ENCODE measurements at regions not wholly inside any gene's neighbourhood (a gene's known extent, or its start where the extent isn't known, plus 50 kb on each side); places are given as distances from the start of the nearest gene placed in this dataset.

- H3K4me1 ChIP-seq (ENCODE audit: control insufficient read depth, insufficient read depth, low read length), result no peaks in the 10 kb centered on the region
- no peaks in the 10 kb centered on the region for H3K36me3 ChIP-seq (ENCODE audit: control insufficient read depth, insufficient read depth, low read length)
- H3K27me3 ChIP-seq (ENCODE audit: control insufficient read depth, insufficient read depth, low read length), result no peaks in the 10 kb centered on the region
- H3K9me3 ChIP-seq (ENCODE audit: control insufficient read depth, insufficient read depth, low read length), result no peaks in the 10 kb centered on the region
- DNase-seq (ENCODE audit: low read depth in 4 of 6, low spot score in 6 of 6), result no peak
- no peak overlapping the region for H3K4me3 ChIP-seq (ENCODE audit: low read depth, low read length)
- 100% methylated on average over 1 of the region's 2 CpGs for WGBS (ENCODE audit: insufficient coverage)
- no peak overlapping the region for H3K27ac ChIP-seq (ENCODE audit: low read depth, low read length)
These were observed 602.7 kb upstream of the NOX3 start for GRCh38 chr6:156058356-156058755.

GRCh38 chr6:156057869-156058268, 602.2 kb upstream of the NOX3 start:
- Histone ChIP-seq H3K27ac (ENCODE audit: low read depth, low read length) (no peak overlapping the region), H3K9me3 (ENCODE audit: control insufficient read depth, insufficient read depth, low read length) (no peaks in the 10 kb centered on the region), H3K36me3 (ENCODE audit: control insufficient read depth, insufficient read depth, low read length) (no peaks in the 10 kb centered on the region), H3K4me1 (ENCODE audit: control insufficient read depth, insufficient read depth, low read length) (no peaks in the 10 kb centered on the region), H3K4me3 (ENCODE audit: low read depth, low read length) (no peak overlapping the region), H3K27me3 (ENCODE audit: control insufficient read depth, insufficient read depth, low read length) (no peaks in the 10 kb centered on the region)
- DNase-seq (ENCODE audit: low read depth in 4 of 6, low spot score in 6 of 6), result no peak
- 82% methylated on average over 4 of the region's 5 CpGs for WGBS (ENCODE audit: insufficient coverage)

DNA sequence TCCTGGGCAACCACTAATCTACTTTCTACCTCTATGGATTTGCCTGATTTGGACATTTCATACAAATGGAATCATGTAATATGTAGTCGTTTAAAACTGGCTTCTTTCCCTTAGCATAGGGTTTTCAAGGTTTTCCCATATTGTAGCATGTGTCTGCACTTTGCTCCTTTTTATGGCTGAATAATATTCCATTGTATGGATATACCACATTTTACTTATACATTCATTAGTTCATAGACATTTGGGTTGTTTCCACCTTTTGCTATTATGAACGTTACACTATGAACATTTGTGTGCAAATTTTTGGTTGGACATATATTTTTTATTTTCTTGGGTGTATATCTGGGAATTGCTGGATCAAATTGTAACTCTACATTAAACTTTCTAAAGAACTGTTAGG, 600.4 kb upstream of the NOX3 start:
- H3K27me3 ChIP-seq (ENCODE audit: control insufficient read depth, insufficient read depth, low read length), result no peaks in the 10 kb centered on the region
- WGBS (ENCODE audit: insufficient coverage), result no CpG with 5 or more reads among the region's 2 CpGs
- no peaks in the 10 kb centered on the region for H3K36me3 ChIP-seq (ENCODE audit: control insufficient read depth, insufficient read depth, low read length)

DNA sequence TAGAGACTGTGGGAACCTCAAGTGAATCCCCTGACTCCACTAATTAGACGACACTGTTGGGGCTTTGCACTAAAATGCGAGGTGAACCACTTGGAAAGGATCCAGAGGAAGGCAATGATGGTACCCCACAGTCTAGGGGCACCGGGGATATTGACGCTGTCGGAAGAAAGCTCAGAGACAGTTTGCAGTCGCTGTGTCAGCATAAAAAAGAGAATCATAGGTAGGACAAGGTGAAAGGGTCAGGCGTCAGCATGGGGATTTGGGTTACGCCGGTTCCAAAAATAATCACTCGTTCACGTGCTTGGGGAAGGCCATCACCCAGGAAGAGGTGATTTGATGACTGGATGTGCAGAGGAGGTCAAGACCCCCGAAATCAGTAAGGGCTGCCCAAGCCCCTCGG, 598.0 kb upstream of the NOX3 start:
- Histone ChIP-seq H3K4me1 (ENCODE audit: control insufficient read depth, insufficient read depth, low read length) (no peaks in the 10 kb centered on the region), H3K9me3 (ENCODE audit: control insufficient read depth, insufficient read depth, low read length) (no peaks in the 10 kb centered on the region), H3K27me3 (ENCODE audit: control insufficient read depth, insufficient read depth, low read length) (no peaks in the 10 kb centered on the region), H3K4me3 (ENCODE audit: low read depth, low read length) (no peak overlapping the region), H3K36me3 (ENCODE audit: control insufficient read depth, insufficient read depth, low read length) (no peaks in the 10 kb centered on the region), H3K27ac (ENCODE audit: low read depth, low read length) (no peak overlapping the region)
- no peak for DNase-seq (ENCODE audit: low read depth in 4 of 6, low spot score in 6 of 6)
- WGBS (ENCODE audit: insufficient coverage), result 93% methylated on average over 12 of the region's 13 CpGs

More for the DNA sequence above, 600.4 kb upstream of the NOX3 start:
- no peaks in the 10 kb centered on the region for H3K4me1 ChIP-seq (ENCODE audit: control insufficient read depth, insufficient read depth, low read length)
- DNase-seq (ENCODE audit: low read depth in 4 of 6, low spot score in 6 of 6), result no peak
- H3K9me3 ChIP-seq (ENCODE audit: control insufficient read depth, insufficient read depth, low read length), result no peaks in the 10 kb centered on the region
- no peak overlapping the region for H3K4me3 ChIP-seq (ENCODE audit: low read depth, low read length)
- no peak overlapping the region for H3K27ac ChIP-seq (ENCODE audit: low read depth, low read length)

GRCh38 chr6:156046841-156047449, 591.3 kb upstream of the NOX3 start:
- no peak overlapping the region for H3K4me3 ChIP-seq (ENCODE audit: low read depth, low read length)

DNA sequence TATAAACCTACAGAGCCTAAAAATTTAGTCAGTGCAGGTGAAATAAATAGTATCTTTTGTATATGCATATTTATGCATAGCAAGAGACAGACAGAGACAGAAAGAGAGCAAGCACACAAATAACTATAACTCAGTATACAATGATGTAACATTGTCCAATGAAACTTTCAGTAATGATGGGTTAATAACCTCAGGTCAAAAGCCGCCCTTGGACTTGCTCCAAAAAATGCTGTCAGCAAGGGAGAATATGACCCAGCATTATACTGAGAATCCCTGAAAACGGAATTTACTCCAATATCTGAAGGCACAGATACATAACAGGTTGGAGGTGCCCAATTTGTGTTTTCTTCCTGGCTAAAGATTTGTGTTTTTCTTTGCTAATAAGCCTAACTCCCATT, 590.6 kb upstream of the NOX3 start:
- Histone ChIP-seq H3K4me3 (ENCODE audit: low read depth, low read length) (no peak overlapping the region), H3K27me3 (ENCODE audit: control insufficient read depth, insufficient read depth, low read length) (no peaks in the 10 kb centered on the region), H3K27ac (ENCODE audit: low read depth, low read length) (no peak overlapping the region), H3K9me3 (ENCODE audit: control insufficient read depth, insufficient read depth, low read length) (no peaks in the 10 kb centered on the region), H3K36me3 (ENCODE audit: control insufficient read depth, insufficient read depth, low read length) (no peaks in the 10 kb centered on the region), H3K4me1 (ENCODE audit: control insufficient read depth, insufficient read depth, low read length) (no peaks in the 10 kb centered on the region)
- no peak for DNase-seq (ENCODE audit: low read depth in 4 of 6, low spot score in 6 of 6)
- no CpG with 5 or more reads among the region's 2 CpGs for WGBS (ENCODE audit: insufficient coverage)

More at GRCh38 chr6:156046841-156047449, 591.3 kb upstream of the NOX3 start:
- Histone ChIP-seq H3K27me3 (ENCODE audit: control insufficient read depth, insufficient read depth, low read length) (no peaks in the 10 kb centered on the region), H3K27ac (ENCODE audit: low read depth, low read length) (no peak overlapping the region), H3K9me3 (ENCODE audit: control insufficient read depth, insufficient read depth, low read length) (no peaks in the 10 kb centered on the region), H3K4me1 (ENCODE audit: control insufficient read depth, insufficient read depth, low read length) (no peaks in the 10 kb centered on the region), H3K36me3 (ENCODE audit: control insufficient read depth, insufficient read depth, low read length) (no peaks in the 10 kb centered on the region)
- DNase-seq (ENCODE audit: low read depth in 4 of 6, low spot score in 6 of 6), result peak in 1 of 6 donors; percentile 28
- 70% methylated on average over 2 of the region's 8 CpGs for whole genome bisulfite sequencing (ENCODE audit: insufficient coverage)

DNA sequence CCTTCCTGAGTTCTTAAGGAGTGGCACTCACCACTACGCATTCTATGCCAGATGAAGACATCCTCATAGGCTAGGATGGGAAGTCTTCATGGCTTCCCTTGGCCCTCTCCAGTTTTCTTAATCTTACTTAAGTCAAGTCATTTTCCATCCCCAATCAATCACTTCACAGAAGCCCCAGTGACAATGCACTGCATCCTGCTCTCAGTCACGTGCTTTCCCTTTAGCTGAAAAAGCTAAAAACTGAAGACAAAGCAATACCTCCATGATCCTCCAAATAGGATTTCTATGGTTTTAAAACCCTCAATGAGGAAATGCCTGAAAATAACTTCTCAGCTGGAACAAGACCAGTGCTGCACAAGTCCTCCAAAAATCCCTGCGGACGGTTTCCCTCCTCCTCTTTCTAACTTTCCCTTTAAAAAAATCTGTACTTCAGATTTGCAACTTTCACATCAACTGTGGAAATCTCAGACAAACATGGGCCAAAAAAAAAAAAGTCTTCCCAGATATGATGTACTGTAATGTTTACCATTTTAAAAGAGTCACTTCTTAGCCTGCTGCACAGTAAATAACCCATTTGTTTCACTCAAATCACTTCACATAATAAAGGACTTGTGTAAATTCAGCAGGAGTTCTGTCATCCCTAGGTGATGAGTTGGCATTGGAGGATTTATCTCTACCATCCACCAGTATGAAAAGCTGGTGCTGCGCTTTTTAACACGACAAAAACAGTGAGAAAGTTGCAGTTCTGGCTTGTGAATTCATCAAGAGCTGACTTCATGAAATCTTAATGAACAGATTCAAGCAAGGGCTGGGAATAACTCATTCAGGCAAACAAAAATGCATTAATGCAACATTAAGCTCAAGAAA, 590.0 kb upstream of the NOX3 start:
- Histone ChIP-seq H3K9me3 (ENCODE audit: control insufficient read depth, insufficient read depth, low read length) (no peaks in the 10 kb centered on the region), H3K27me3 (ENCODE audit: control insufficient read depth, insufficient read depth, low read length) (no peaks in the 10 kb centered on the region), H3K36me3 (ENCODE audit: control insufficient read depth, insufficient read depth, low read length) (no peaks in the 10 kb centered on the region), H3K4me3 (ENCODE audit: low read depth, low read length) (no peak overlapping the region), H3K27ac (ENCODE audit: low read depth, low read length) (no peak overlapping the region), H3K4me1 (ENCODE audit: control insufficient read depth, insufficient read depth, low read length) (no peaks in the 10 kb centered on the region)
- peak in 2 of 6 donors; percentile 58 to 65 for DNase-seq (ENCODE audit: low read depth in 4 of 6, low spot score in 6 of 6)
- 50% methylated on average over 4 of the region's 6 CpGs for WGBS (ENCODE audit: insufficient coverage)

DNA sequence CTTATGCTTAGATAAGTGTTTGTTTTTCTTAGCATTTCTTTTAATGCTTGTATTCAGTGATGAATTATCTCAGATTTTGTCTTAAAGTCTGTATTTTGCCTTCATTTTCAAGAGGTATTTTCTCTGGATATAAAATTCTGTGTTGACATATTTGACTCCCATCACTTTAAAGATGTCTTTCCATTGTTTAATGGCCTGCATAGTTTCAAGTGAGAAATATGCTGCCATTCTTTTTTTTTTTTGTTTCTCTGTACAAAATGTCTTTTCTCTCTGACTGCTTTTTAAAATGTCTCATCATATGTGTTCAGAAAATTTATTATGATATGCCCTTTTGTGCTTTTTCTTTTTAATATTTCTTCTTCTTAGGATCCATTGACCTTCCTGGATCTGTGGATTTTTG, 578.0 kb upstream of the NOX3 start:
- H3K27me3 ChIP-seq (ENCODE audit: control insufficient read depth, insufficient read depth, low read length), result no peaks in the 10 kb centered on the region
- no peak overlapping the region for H3K4me3 ChIP-seq (ENCODE audit: low read depth, low read length)
- H3K36me3 ChIP-seq (ENCODE audit: control insufficient read depth, insufficient read depth, low read length), result no peaks in the 10 kb centered on the region
- H3K9me3 ChIP-seq (ENCODE audit: control insufficient read depth, insufficient read depth, low read length), result no peaks in the 10 kb centered on the region
- DNase-seq (ENCODE audit: low read depth in 4 of 6, low spot score in 6 of 6), result no peak
- H3K4me1 ChIP-seq (ENCODE audit: control insufficient read depth, insufficient read depth, low read length), result no peaks in the 10 kb centered on the region
- no peak overlapping the region for H3K27ac ChIP-seq (ENCODE audit: low read depth, low read length)

- Histone ChIP-seq H3K9me3 (ENCODE audit: control insufficient read depth, insufficient read depth, low read length) (no peaks in the 10 kb centered on the region), H3K4me1 (ENCODE audit: control insufficient read depth, insufficient read depth, low read length) (peaks cover 3% of the 10 kb centered on the region), H3K4me3 (ENCODE audit: low read depth, low read length) (no peak overlapping the region), H3K36me3 (ENCODE audit: control insufficient read depth, insufficient read depth, low read length) (no peaks in the 10 kb centered on the region), H3K27ac (ENCODE audit: low read depth, low read length) (no peak overlapping the region), H3K27me3 (ENCODE audit: control insufficient read depth, insufficient read depth, low read length) (no peaks in the 10 kb centered on the region)
- WGBS (ENCODE audit: insufficient coverage), result no CpG with 5 or more reads among the region's 1 CpG
- no peak for DNase-seq (ENCODE audit: low read depth in 4 of 6, low spot score in 6 of 6)
These were observed 575.9 kb upstream of the NOX3 start for GRCh38 chr6:156031516-156031915.

DNA sequence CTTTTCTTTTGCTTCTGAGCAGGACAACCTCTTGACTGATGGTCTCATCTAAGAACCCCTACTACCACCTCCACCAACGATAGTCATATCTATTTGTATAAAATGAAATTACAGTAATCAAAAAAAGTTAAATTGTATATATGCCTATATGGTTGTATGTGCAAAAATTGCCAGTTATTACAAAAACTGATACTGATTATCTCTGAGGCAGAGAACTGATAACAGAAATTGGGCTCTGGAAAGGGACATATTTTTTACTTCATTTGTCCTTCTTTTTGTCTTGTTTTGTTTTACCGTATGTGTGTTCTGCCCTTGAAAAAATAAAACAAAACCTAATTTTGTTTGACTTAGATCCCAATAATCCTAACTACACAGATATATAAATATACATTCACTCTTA, 574.4 kb upstream of the NOX3 start:
- H3K4me3 ChIP-seq (ENCODE audit: low read depth, low read length), result no peak overlapping the region
- H3K27ac ChIP-seq (ENCODE audit: low read depth, low read length), result no peak overlapping the region
- WGBS (ENCODE audit: insufficient coverage), result no CpG with 5 or more reads among the region's 2 CpGs
- H3K36me3 ChIP-seq (ENCODE audit: control insufficient read depth, insufficient read depth, low read length), result no peaks in the 10 kb centered on the region
- H3K9me3 ChIP-seq (ENCODE audit: control insufficient read depth, insufficient read depth, low read length), result no peaks in the 10 kb centered on the region
- no peaks in the 10 kb centered on the region for H3K27me3 ChIP-seq (ENCODE audit: control insufficient read depth, insufficient read depth, low read length)
- peaks cover 3% of the 10 kb centered on the region for H3K4me1 ChIP-seq (ENCODE audit: control insufficient read depth, insufficient read depth, low read length)
- no peak for DNase-seq (ENCODE audit: low read depth in 4 of 6, low spot score in 6 of 6)
